ENCODE measurements at regions not wholly inside any gene's neighbourhood (a gene's known extent, or its start where the extent isn't known, plus 50 kb on each side); places are given as distances from the start of the nearest gene placed in this dataset.

- Histone ChIP-seq H3F3A (ENCODE audit: insufficient read depth, low read length) (no peaks in the 10 kb centered on the region), H3K9me2 (ENCODE audit: low read depth, low read length) (no peaks in the 10 kb centered on the region), H4K20me1 (ENCODE audit: insufficient read depth, low read length) (no peaks in the 10 kb centered on the region), H3K9me3 (ENCODE audit: low read length) (no peaks in the 10 kb centered on the region), H3K4me3 (ENCODE audit: low read depth, low read length, poor library complexity, severe bottlenecking) (no peak overlapping the region), H3K9ac (ENCODE audit: low read length) (no peak overlapping the region), H3K4me2 (ENCODE audit: low read length) (no peak overlapping the region), H3K79me2 (ENCODE audit: insufficient read depth, low read length) (no peaks in the 10 kb centered on the region), H2AFZ (ENCODE audit: low read length) (no peak overlapping the region), H3K36me3 (ENCODE audit: insufficient read depth, low read length) (no peaks in the 10 kb centered on the region), H3K27ac (ENCODE audit: low read depth, low read length, poor library complexity, severe bottlenecking) (no peak overlapping the region), H3K4me1 (ENCODE audit: insufficient read depth, low read length, severe bottlenecking) (no peaks in the 10 kb centered on the region), H3K27me3 (ENCODE audit: insufficient read depth, low read length) (no peaks in the 10 kb centered on the region)
- TF ChIP-seq EZH2 (IDR thresholded peaks at IDR 0.05; ENCODE audit: borderline replicate concordance, low read length) = no peak
- TF ChIP-seq CTCF (IDR thresholded peaks at IDR 0.05; ENCODE audit: low read length) = no peak
Observed at GRCh38 chr2:239676716-239677452, 276.1 kb upstream of the HDAC4 start.

GRCh38 chr2:239675826-239676715, 275.3 kb upstream of the HDAC4 start:
- H3K79me2 ChIP-seq (ENCODE audit: insufficient read depth, low read length) = no peaks in the 10 kb centered on the region
- no peak overlapping the region for H3K4me2 ChIP-seq (ENCODE audit: low read length)
- no peak for TF ChIP-seq CTCF (IDR thresholded peaks at IDR 0.05; ENCODE audit: low read length)
- TF ChIP-seq EZH2 (IDR thresholded peaks at IDR 0.05; ENCODE audit: borderline replicate concordance, low read length) = no peak
- H3K9ac ChIP-seq (ENCODE audit: low read length) = no peak overlapping the region
- no peaks in the 10 kb centered on the region for H3K9me2 ChIP-seq (ENCODE audit: low read depth, low read length)
- no peaks in the 10 kb centered on the region for H3K4me1 ChIP-seq (ENCODE audit: insufficient read depth, low read length, severe bottlenecking)
- H2AFZ ChIP-seq (ENCODE audit: low read length) = no peak overlapping the region
- H3K27ac ChIP-seq (ENCODE audit: low read depth, low read length, poor library complexity, severe bottlenecking) = no peak overlapping the region
- H3F3A ChIP-seq (ENCODE audit: insufficient read depth, low read length) = no peaks in the 10 kb centered on the region
- no peaks in the 10 kb centered on the region for H4K20me1 ChIP-seq (ENCODE audit: insufficient read depth, low read length)
- no peaks in the 10 kb centered on the region for H3K9me3 ChIP-seq (ENCODE audit: low read length)
- H3K27me3 ChIP-seq (ENCODE audit: insufficient read depth, low read length) = no peaks in the 10 kb centered on the region
- no peak overlapping the region for H3K4me3 ChIP-seq (ENCODE audit: low read depth, low read length, poor library complexity, severe bottlenecking)
- H3K36me3 ChIP-seq (ENCODE audit: insufficient read depth, low read length) = no peaks in the 10 kb centered on the region

- no peaks in the 10 kb centered on the region for H3F3A ChIP-seq (ENCODE audit: insufficient read depth, low read length)
- no peak overlapping the region for H2AFZ ChIP-seq (ENCODE audit: low read length)
- H3K36me3 ChIP-seq (ENCODE audit: insufficient read depth, low read length) = no peaks in the 10 kb centered on the region
- no peak overlapping the region for H3K4me2 ChIP-seq (ENCODE audit: low read length)
- H3K9ac ChIP-seq (ENCODE audit: low read length) = no peak overlapping the region
- H3K27me3 ChIP-seq (ENCODE audit: insufficient read depth, low read length) = no peaks in the 10 kb centered on the region
- H4K20me1 ChIP-seq (ENCODE audit: insufficient read depth, low read length) = no peaks in the 10 kb centered on the region
- H3K4me3 ChIP-seq (ENCODE audit: low read depth, low read length, poor library complexity, severe bottlenecking) = no peak overlapping the region
- no peak overlapping the region for H3K27ac ChIP-seq (ENCODE audit: low read depth, low read length, poor library complexity, severe bottlenecking)
- no peaks in the 10 kb centered on the region for H3K4me1 ChIP-seq (ENCODE audit: insufficient read depth, low read length, severe bottlenecking)
- H3K9me2 ChIP-seq (ENCODE audit: low read depth, low read length) = no peaks in the 10 kb centered on the region
- no peaks in the 10 kb centered on the region for H3K79me2 ChIP-seq (ENCODE audit: insufficient read depth, low read length)
- no peaks in the 10 kb centered on the region for H3K9me3 ChIP-seq (ENCODE audit: low read length)
- TF ChIP-seq CTCF (IDR thresholded peaks at IDR 0.05; ENCODE audit: low read length) = no peak
Observed at GRCh38 chr2:239674981-239675825, 274.4 kb upstream of the HDAC4 start.

All from OCI-LY1 (cell line).